MM.1S (cell line): ENCODE measurements at regions not wholly inside any gene's neighbourhood (a gene's known extent, or its start where the extent isn't known, plus 50 kb on each side); places are given as distances from the start of the nearest gene placed in this dataset.

Experiments used
- CTCF ChIP-seq: fragments of 300-600 bp; sonication (generic); IDR thresholded peaks from 2 replicates; pipeline ENCODE4 v1.5.1; 2016; ENCODE audit warnings: antibody characterized with exemption, low read length, mixed read lengths
- EZH2 ChIP-seq: fragments of 300-600 bp; sonication (generic); optimal IDR thresholded peaks from 2 replicates; pipeline ENCODE3; 2017; ENCODE audit warnings: low read depth, mild to moderate bottlenecking, antibody characterized with exemption, low read length, mixed read lengths

- TF ChIP-seq EZH2 (no peak), CTCF (no peak)
These were observed 224.3 kb downstream of the SNRPN start for GRCh38 chr15:25178835-25179672.
